B cell (primary cell): ENCODE measurements at regions not wholly inside any gene's neighbourhood (a gene's known extent, or its start where the extent isn't known, plus 50 kb on each side); places are given as distances from the start of the nearest gene placed in this dataset.
"Not testable (repeated sequence)": the region's sequence is repeated elsewhere in the genome, so short reads cannot be mapped to it uniquely, and the experiment has no call there.

Source experiments
- CTCF ChIP-seq: fragments of 200-600 bp; IDR thresholded peaks from one replicate; pipeline ENCODE4 v1.8.0; 2022; ENCODE audit warnings: antibody characterized with exemption, mild to moderate bottlenecking
- EZH2 ChIP-seq: IDR thresholded peaks from 2 replicates; pipeline ENCODE4 v1.6.1; 2012; ENCODE audit warnings: borderline replicate concordance, low read depth, mild to moderate bottlenecking, moderate library complexity, low read length; ENCODE audit not compliant: insufficient read depth, poor library complexity, severe bottlenecking

- not testable (repeated sequence) for TF ChIP-seq CTCF, EZH2
Observed at GRCh38 chr7:142487565-142487964, 229.7 kb upstream of the PRSS58 start.
